MM.1S (cell line): ENCODE measurements at regions not wholly inside any gene's neighbourhood (a gene's known extent, or its start where the extent isn't known, plus 50 kb on each side); places are given as distances from the start of the nearest gene placed in this dataset.

Experiments
- EZH2 ChIP-seq: fragments of 300-600 bp; sonication (generic); optimal IDR thresholded peaks from 2 replicates; pipeline ENCODE3; 2017; ENCODE audit warnings: low read depth, mild to moderate bottlenecking, antibody characterized with exemption, low read length, mixed read lengths
- EZH2phosphoT487 ChIP-seq: fragments of 300-600 bp; sonication (generic); IDR thresholded peaks from 2 replicates; pipeline ENCODE4 v1.6.1; 2018; ENCODE audit warnings: antibody characterized with exemption, low read length
- TF ChIP-seq, protein P1 (sequence below): fragments of 300-600 bp; sonication (generic); IDR thresholded peaks from 2 replicates; pipeline ENCODE4 v1.5.1; 2016; ENCODE audit warnings: antibody characterized with exemption, low read length, mixed read lengths

DNA sequence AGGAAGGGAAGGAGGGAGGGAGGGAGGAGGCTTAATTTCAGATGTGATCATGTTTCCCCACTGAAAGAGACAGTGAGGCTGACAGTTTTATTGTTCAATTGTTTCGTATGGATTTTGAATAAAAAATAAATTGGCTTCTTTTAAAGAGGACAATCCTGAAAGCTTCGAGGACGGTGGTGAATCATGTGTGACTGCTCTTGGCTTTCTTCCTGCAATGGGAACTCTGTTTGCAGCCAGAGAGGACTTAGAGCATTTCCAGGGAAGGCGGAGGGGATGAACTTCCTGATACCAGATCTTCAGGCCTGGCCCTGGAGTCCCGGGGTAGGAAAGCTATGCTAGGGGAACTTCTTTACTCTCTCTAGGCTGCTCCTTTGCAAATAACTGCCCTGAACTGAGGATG is 72.8 kb upstream of the C16orf82 start:
- TF ChIP-seq, protein P1, sequence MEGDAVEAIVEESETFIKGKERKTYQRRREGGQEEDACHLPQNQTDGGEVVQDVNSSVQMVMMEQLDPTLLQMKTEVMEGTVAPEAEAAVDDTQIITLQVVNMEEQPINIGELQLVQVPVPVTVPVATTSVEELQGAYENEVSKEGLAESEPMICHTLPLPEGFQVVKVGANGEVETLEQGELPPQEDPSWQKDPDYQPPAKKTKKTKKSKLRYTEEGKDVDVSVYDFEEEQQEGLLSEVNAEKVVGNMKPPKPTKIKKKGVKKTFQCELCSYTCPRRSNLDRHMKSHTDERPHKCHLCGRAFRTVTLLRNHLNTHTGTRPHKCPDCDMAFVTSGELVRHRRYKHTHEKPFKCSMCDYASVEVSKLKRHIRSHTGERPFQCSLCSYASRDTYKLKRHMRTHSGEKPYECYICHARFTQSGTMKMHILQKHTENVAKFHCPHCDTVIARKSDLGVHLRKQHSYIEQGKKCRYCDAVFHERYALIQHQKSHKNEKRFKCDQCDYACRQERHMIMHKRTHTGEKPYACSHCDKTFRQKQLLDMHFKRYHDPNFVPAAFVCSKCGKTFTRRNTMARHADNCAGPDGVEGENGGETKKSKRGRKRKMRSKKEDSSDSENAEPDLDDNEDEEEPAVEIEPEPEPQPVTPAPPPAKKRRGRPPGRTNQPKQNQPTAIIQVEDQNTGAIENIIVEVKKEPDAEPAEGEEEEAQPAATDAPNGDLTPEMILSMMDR = no peak
- TF ChIP-seq EZH2phosphoT487 (no peak), EZH2 (no peak)
